HG03108 (cell line): ENCODE measurements at regions not wholly inside any gene's neighbourhood (a gene's known extent, or its start where the extent isn't known, plus 50 kb on each side); places are given as distances from the start of the nearest gene placed in this dataset.
"Not testable (repeated sequence)": the region's sequence is repeated elsewhere in the genome, so short reads cannot be mapped to it uniquely, and the experiment has no call there.

Source experiments
- ATAC-seq: cut with Tn5 transposase; IDR thresholded peaks from one replicate; pipeline ENCODE4 v1.9.1; 2021; ENCODE audit warnings: moderate library complexity; ENCODE audit not compliant: unreplicated experiment

DNA sequence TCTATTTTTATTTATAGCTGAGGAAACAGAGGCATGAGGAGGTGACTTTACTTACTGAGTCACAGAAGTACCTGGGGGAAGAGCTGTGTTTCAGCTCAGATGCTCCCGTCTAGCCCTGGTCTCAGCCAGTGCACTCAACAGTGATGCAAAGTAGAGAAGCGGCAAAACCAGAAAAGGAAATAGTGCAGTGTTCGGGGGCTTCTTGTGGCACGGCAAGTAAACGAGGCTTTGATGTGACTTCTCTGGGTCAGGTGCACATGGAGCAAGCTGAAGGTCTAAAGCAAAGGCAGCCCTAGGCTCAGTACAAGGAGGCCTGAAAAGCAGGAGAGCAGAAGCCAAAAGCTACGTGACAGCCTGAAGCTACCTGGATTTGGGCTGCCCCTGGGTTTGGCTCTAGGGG lies 526.7 kb upstream of the ADAMTS16 start:
- no peak for ATAC-seq

DNA sequence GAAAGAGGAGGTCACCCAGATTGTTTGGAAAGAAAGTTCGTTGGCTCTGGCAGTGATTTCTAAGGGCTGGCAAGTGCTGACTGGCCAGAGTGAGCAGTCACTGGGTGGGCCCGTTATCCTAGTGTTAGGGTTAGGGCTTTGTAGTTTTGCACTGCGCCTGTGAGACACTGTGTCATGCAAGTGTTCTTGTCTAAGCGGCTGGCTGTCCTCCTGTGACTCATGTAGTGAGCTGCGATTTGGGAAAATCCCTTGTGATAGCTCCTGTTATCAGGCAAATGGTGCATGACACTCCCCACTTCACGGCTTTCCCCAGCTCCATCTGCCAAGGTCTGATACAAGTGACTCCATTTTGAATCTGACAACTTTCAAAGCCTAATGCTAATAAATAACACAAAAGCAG lies 526.0 kb upstream of the ADAMTS16 start:
- ATAC-seq = no peak

DNA sequence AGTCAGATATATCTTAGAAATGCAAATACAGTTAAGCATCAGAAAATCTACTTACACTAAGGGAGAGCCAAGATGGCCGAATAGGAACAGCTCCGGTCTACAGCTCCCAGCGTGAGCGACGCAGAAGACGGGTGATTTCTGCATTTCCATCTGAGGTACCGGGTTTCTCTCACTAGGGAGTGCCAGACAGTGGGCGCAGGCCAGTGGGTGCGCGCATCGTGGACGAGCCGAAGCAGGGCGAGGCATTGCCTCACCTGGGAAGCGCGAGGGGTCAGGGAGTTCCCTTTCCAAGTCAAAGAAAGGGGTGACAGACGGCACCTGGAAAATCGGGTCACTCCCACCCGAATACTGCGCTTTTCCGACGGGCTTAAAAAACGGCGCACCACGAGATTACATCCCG lies 524.8 kb upstream of the ADAMTS16 start:
- not testable (repeated sequence) for ATAC-seq

DNA sequence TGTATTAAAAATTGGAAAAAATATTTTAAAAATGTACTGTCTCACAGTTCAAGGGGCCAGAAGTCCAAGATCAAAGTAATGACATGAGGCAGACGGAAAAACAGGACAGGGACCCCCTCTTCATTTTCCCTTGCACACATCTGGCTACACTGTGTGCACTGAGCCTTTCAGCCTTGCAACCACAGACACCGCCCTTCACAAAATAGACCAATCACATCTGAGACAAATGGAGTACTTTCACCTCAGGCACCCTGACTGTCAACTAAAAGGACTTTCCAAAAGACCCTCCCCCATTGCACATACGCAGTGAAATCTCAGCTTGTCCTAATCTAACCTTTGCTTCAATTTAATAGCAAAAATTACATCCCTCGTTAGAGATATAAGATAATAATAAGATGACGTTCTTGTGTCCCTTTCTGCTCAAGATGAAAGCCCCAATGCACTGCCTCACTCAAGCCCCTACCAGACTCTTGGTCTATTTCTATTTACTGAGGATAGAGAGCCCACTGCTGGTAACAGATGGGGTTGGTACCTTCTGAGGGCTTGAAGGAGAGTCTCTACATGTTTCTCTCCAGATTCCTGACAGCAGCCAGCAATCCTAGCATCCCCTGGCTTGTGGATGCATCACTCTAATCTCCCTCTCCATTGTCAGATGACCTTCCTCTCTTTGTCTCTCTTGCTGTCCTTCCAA lies 514.8 kb upstream of the ADAMTS16 start:
- no peak for ATAC-seq

DNA sequence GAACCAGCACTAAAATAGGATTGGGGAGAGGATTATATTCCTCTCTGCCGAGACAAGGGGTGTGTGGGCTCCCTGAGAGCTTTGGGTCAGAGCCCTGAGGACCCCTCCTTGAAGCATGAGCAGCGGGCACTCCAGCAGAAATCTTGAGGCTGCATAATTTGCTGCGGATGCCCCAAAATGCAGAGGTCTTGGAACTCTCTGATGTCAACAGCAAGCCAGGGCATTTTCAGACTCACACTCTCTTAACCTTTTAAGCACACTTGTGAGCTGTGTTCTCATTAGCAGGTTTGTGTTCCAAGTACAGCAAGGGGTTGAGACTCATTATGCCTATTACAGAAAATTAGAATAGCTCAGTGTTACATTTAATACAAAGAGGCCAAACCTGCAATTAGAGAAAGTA lies 513.0 kb upstream of the ADAMTS16 start:
- ATAC-seq = no peak

DNA sequence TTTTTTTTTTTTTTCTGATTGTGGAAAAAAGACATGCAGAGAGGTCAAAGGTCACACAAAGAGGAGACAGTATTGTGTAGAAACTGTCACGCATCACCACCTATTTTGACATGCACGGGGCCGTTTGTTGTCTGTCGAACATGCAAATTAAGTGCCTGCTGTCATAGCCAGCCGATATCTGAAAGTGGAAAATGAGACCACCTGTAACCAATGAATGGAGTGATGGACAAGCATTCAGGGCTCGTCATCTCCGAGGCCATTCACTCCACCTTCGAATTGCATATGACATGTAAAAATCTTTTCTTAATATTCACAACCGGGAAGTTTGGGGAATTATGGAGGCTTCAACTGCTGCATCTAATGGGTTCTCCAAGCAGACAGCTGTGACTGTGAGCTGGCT lies 512.2 kb upstream of the ADAMTS16 start:
- ATAC-seq = no peak

DNA sequence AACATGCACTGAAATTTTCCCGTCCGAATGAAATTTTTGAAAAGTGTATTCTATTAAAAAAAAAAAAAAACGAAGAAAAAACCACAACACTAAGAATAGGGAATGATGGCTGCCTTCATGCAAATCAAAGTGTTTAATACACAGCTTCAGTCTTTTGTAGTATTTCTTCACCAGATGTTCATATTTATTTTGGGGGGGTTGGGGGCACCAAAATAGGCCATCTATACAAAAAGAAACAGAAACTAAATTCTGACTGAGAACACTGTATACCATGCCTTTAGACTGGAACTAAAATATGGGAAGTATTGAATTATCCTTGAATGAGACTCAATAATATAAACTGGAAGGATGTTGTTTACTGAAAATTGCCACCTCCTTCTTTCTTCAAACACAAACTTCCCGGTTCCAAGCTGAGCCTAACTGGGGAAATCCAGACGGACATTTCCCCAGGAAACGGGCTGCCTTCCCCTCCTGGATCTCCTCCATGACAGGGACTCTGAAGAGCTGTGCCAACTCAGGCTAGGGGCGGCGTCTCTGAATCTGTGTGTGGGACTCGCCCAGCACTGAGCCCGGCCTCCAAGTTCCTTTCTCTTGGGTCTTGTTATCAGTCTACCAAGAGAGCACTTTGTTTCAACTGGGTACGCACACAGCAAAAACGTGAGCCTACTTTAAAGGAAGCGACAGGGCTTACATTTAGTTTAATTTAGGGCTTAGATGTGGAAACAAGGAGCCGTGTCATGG lies 511.3 kb upstream of the ADAMTS16 start:
- ATAC-seq = no peak

DNA sequence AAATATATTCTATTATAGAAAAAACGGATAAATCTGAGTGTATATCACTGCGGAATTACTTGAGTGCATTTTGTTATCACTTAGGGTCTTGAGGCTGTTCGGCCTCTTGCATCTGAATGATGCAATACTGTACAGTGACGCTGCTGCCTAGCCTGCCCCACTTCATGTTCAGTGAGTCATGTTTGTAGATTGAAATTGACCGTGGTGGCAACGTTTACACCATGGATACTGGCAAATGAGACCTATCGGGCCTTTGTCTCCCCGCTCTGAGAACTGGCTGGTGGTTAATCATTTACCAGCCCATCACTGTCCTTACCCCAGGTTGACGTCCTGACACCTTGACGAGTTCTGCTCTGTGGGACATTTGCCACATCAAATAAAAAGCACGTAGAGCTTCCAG lies 510.1 kb upstream of the ADAMTS16 start:
- ATAC-seq = no peak

DNA sequence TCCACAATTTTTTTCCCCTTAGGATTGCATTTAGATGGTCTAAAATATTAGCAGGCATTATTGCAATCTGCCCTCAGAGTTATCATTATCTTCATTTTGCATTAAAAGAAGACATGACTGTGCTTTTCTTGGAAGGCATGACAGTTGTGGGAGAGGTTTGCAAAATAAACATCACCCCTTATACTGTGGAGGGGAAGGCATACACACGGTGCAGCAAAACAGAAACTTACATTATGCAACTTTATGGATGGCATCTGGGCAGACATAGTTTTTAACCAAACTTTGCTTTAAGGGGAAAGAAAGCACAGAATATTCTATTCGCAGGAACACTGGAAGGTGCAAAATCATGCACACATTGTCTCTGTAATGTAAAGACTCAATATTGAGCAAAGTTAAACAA lies 505.8 kb upstream of the ADAMTS16 start:
- no peak for ATAC-seq

DNA sequence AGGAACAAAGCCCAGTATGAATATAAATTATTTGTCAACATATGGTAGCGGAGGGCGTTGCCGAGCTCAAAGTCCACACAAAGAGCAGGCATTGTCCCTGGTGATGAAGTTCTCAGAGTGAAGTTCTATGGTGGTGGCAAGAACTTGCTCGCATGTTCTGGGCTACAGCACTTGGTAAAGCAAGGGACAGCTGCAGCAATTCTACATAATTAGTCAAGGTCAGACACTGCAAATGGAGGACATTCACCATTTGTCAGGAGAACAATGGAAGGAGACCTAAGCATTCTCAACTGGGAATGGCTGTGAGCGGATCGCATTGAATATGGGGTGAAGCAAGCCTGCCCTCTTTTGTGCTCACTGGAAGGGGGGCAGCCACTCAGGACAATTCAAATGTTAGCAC lies 503.8 kb upstream of the ADAMTS16 start:
- ATAC-seq = no peak

DNA sequence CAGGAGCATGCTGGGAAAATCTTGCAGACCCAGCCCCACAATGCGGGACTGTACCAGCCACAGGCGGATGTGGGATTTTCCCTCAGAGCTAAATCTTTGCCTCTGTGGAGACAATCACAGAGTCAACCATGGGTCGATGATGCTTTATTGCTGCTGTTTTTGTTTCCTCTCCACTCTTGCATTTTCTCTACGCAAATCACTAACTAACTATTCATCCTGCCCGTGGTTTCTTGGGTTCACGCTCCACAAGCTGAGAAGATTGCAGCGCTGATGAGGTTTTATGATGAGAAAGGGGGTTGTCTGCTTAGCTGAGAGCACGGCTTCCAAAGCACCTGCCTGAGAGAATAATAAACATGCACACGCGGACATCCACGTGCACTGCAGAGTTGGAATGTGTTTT lies 500.2 kb upstream of the ADAMTS16 start:
- ATAC-seq = no peak

DNA sequence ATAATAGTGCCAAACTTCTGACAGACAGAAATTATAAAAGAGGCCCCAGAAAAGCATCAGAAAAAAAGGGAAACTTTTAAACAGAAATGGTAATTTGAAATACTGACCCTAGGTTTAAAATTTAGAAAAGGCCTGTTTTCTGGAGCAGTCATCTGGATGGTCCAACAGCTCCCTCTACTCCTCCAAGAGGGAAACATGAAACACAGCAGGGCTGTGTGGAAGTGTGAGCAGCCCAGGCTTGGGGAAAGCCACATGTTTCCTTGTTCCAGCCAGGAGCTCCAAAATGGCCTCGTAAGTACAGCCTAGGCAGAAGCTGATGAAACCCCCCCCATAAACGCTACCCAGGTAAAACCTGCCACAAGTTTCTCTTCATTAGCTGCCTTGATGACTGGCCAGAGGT lies 499.3 kb upstream of the ADAMTS16 start:
- ATAC-seq = no peak

DNA sequence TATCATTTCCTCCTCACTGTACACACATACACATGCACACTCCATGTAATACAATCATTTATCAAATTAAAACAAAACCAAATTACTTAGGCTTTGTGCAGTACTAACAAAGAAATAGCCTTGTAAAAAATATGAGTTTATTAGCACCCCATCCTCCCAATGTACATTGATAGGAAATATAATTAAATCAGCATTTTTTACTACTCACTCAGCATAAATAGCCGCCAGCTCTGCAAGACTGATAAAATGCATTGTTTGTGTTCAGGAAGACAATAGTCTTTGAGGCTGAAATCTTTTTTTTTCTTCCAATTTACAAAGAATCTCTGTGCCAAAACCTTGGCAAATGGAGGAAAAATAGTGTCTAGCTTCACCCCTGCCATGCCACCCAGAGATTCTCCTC lies 497.6 kb upstream of the ADAMTS16 start:
- no peak for ATAC-seq

DNA sequence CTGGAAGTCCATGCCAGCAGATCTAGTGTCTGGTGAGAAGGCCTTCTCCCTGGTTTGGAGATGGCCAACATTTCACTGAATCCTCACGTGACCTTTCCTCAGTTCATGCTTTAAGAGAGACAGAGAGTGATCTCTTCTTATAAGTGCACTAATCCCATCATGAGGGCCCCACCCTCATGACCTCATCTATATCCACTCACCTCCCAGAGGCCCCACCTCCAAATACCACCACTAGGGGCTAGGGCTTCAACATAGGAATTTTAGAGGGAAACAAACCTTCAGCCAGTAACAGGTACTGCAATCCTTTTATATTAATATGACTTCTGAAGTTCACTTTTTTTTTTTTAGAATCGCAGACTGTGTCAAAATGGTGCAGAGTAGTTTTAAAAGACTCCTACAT lies 496.9 kb upstream of the ADAMTS16 start:
- no peak for ATAC-seq

DNA sequence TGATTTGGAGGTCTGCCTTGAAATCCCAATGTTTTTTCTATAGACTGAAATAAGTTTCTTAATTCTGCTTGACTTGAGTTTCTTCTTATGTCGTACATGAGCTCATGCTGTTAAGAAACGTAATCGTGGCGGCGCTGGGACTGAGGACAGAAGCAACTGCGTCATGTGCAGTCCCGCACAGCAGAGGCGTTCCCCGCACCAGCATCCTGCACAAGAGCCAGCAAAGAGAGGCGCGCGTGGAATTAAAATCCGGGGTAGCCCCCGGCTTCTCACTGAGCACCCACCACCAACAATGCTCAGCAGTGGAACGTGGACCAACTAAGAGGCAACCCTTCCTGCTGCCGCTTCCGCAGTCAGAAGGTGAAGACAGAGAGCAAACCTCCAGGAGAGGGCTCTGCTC lies 496.2 kb upstream of the ADAMTS16 start:
- ATAC-seq = no peak

DNA sequence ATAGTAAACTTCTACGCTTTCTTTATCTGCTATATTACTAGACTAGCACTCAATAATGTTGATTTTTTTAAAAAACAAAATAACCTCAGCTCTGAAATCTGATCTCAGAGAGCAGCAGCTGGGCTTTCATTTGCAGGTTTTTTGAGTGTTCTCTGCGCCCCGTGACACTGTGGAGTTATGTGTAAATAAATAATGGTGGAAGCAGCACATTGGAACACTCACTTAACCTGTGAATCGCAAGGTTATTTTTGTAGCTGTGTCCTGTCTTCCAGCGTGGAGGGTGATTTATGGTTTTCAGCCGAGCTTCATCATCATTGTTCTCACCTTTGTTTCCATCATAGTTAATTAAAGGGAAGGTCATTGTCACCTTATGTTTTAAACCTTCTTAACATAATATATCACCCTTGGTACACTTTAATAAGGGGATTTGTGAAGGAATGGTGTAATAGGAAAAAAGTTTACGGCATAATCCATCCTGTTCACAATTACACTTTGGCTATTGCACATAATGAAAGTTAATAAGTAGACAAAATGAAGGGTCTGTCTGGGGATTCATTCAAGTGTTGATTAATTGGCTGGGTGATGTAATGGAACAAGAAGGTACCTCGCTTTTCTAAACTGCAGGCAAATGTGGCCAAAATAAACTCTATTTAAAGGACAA lies 493.3 kb upstream of the ADAMTS16 start:
- no peak for ATAC-seq

DNA sequence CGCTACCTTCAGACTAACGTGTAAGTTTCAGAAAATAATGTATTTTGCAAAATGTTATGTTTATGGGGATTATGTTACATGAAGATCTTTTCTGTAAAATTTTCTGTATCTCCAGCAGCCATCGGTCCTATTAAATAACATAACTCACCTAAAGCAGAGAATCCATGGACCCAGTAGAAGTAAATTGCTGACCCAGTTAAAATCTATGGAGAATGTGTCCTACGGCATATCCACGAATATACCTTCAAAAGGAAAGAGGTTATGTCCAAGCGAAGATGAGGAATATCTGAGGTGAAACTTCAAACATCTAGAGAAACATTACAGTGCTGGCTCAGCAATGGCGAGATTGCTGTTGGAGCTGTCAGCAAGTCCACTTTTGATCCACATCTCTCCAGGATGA lies 492.2 kb upstream of the ADAMTS16 start:
- no peak for ATAC-seq

DNA sequence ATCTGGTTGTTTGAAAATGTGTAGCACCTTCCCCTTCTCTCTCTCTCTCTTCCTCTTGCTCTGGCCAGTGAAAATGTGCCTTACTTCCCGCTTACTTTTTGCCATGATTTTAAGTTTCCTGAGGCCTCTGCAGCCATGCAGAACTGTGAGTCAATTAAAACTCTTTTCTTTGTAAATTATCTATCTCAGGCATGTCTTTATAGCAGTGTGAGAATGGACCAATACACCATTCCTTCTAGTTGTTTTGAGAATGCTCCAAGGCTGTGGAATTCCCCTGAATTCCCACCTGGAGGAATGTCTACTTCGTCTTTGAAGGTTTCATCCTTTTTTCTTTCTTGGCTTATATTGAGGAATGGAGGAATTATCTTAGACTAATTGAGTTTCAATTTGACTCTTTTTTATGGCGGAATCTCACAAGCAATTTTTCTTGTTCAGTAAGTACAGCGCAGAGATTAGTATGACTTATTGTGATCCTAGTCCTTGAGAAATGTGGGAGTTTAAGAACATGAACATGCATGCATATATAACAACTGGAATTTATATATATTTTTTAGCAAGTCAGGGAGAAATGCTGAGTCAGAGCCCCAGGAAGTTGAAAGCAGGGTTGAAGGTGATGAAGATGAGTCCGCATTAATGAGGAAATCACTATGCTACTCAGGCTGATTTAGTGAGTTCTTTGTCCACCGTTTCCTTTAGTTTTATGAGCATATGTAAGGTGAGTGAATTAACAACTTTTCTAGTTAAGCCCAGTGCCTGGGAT lies 488.1 kb upstream of the ADAMTS16 start:
- ATAC-seq = no peak

DNA sequence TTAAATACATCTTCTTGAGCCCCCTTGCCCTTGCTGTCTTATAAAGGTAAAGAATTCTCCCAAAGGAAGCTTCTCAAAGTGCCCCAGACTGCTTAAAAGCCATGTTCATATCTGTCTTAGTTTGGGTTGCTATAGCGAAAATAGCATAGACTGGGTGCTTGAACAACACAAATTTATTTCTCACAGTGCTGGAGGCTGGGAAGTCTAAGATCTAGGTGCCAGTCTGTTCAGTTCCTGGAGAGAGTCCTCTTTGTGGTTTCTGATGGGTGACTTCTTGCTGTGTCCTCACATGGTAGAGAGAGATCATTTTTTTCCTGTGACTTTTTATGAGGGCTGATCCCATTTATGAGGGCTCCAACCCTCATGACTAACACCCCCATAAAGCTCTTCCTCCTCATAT lies 486.7 kb upstream of the ADAMTS16 start:
- ATAC-seq = no peak

DNA sequence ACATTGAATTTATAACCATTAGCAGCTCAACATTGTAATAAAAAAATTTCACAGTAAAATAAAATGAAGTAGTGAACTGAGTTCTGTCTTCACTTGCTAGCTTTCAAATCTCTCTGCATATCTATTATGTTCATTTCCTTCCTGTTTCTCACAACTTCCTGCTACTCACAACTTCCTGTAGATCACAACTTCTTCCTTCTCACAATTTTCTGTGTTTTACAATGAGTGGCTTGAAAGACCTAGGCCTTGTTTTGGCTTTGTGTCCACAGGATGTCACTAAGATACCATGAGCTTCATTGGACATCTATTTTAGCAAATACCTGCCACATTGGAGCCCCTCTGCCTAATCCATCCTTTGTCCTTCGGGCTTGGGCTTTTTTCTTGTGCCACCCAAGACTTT lies 480.3 kb upstream of the ADAMTS16 start:
- no peak for ATAC-seq

DNA sequence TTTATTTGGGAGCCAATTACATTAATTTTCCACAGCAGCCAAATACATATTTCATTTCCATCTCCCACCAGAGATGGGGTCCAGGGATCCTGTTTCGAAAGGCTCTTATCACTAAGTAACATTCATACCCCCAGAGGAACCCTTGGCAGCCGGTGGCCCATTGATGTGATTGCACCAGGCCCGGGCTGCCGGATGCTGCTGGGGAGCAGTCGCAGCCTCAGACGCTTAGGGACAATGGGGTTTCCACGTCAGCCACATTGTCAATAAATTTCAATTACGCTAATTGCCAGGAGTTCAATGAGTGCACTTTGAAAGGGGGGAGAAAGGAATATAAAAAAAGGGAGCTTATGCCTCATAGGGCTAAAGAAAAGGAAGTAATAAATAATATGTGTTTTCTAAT lies 478.8 kb upstream of the ADAMTS16 start:
- no peak for ATAC-seq

DNA sequence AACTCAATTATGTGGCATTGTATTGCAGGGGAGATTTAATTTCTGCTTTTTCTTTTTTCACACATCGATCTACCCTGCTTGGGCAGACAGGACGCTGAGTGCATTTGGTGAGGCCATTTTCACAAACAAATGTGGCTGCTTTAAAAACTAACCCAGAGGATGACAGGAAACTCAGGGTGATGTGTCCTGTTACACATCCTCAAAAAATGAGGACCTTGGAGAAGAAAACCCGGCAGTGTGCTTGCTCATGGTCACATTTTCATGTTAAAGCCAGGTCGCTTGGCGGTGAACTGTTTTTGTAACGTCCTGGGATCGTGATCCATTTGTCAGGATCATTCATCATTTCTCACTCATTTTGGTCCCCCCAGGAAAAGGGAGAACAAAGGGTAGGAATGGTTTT lies 478.3 kb upstream of the ADAMTS16 start:
- no peak for ATAC-seq
